ENCODE measurements at regions not wholly inside any gene's neighbourhood (a gene's known extent, or its start where the extent isn't known, plus 50 kb on each side); places are given as distances from the start of the nearest gene placed in this dataset.
"Not testable (repeated sequence)": the region's sequence is repeated elsewhere in the genome, so short reads cannot be mapped to it uniquely, and the experiment has no call there.

- DNase-seq (ENCODE audit: low spot score) = no peak
Observed at GRCh38 chr1:47684964-47685762, 247.3 kb downstream of the FOXD2 start.

- DNase-seq (ENCODE audit: low spot score) = no peak
Observed at GRCh38 chr1:47685763-47686066, 247.9 kb downstream of the FOXD2 start.

GRCh38 chr1:47686731-47687630, 249.1 kb downstream of the FOXD2 start:
- DNase-seq (ENCODE audit: low spot score) = no peak

- DNase-seq (ENCODE audit: low spot score) = no peak
Observed at GRCh38 chr1:47687631-47688460, 250.0 kb downstream of the FOXD2 start.

GRCh38 chr1:47688461-47689296, 250.8 kb downstream of the FOXD2 start:
- DNase-seq (ENCODE audit: low spot score) = no peak

GRCh38 chr1:47689894-47690293, 252.1 kb downstream of the FOXD2 start:
- no peak for DNase-seq (ENCODE audit: low spot score)

- DNase-seq (ENCODE audit: low spot score) = no peak
Observed at GRCh38 chr1:47690341-47691250, 252.8 kb downstream of the FOXD2 start.

GRCh38 chr1:47691293-47691692, 253.4 kb downstream of the FOXD2 start:
- DNase-seq (ENCODE audit: low spot score) = not testable (repeated sequence)

- DNase-seq (ENCODE audit: low spot score) = no peak
Observed at GRCh38 chr1:47692196-47692595, 254.4 kb downstream of the FOXD2 start.

GRCh38 chr1:47693115-47693514, 255.3 kb downstream of the FOXD2 start:
- DNase-seq (ENCODE audit: low spot score) = no peak

GRCh38 chr1:47694011-47694890, 256.4 kb downstream of the FOXD2 start:
- DNase-seq (ENCODE audit: low spot score) = no peak

- no peak for DNase-seq (ENCODE audit: low spot score)
Observed at GRCh38 chr1:47696404-47696736, 258.5 kb downstream of the FOXD2 start.

- no peak for DNase-seq (ENCODE audit: low spot score)
Observed at GRCh38 chr1:47696737-47697441, 259.0 kb downstream of the FOXD2 start.

GRCh38 chr1:47697616-47698335, 259.9 kb downstream of the FOXD2 start:
- DNase-seq (ENCODE audit: low spot score) = no peak

- DNase-seq (ENCODE audit: low spot score) = no peak
Observed at GRCh38 chr1:47699492-47700235, 261.8 kb downstream of the FOXD2 start.

- DNase-seq (ENCODE audit: low spot score) = no peak
Observed at GRCh38 chr1:47701283-47701682, 263.4 kb downstream of the FOXD2 start.

GRCh38 chr1:47701741-47702515, 264.1 kb downstream of the FOXD2 start:
- no peak for DNase-seq (ENCODE audit: low spot score)

All from CD4-positive, alpha-beta T cell treated with Interleukin-15 for 4 hours (primary cell).